ENCODE measurements at regions not wholly inside any gene's neighbourhood (a gene's known extent, or its start where the extent isn't known, plus 50 kb on each side); places are given as distances from the start of the nearest gene placed in this dataset.

- TF ChIP-seq TP53 (CRISPR knock-in tag; IDR thresholded peaks at IDR 0.05) (no peak), ATF6 (CRISPR knock-in tag; IDR thresholded peaks at IDR 0.05) (no peak), PRDM15 (CRISPR knock-in tag; IDR thresholded peaks at IDR 0.05) (no peak), ZBTB21 (CRISPR knock-in tag; IDR thresholded peaks at IDR 0.05; ENCODE audit: borderline replicate concordance) (no peak), JAZF1 (CRISPR knock-in tag; IDR thresholded peaks at IDR 0.05) (no peak), SOX15 (CRISPR knock-in tag; IDR thresholded peaks at IDR 0.05) (no peak), GTF2I (CRISPR knock-in tag; conservative IDR thresholded peaks at IDR 0.05) (no peak)
Observed at GRCh38 chr16:56050916-56051315, 140.4 kb upstream of the GNAO1 start (continued).

GRCh38 chr16:56048425-56049105 is 142.7 kb upstream of the GNAO1 start:
- H3K36me3 Mint-ChIP-seq = no peaks in the 10 kb centered on the region
- no peak for ATAC-seq
- CTCF ChIA-PET = interaction anchor here (0.7 kb wide), 1 partner anchor 190 kb away, joined by 3 read pairs; no protein-coding TSS in a partner anchor

More at GRCh38 chr16:56048425-56049105, 142.7 kb upstream of the GNAO1 start:
- no peak for DNase-seq (ENCODE audit: low spot score)
- TF ChIP-seq RELA (CRISPR knock-in tag; IDR thresholded peaks at IDR 0.05; ENCODE audit: borderline replicate concordance) = no peak
- TF ChIP-seq SOX15 (CRISPR knock-in tag; IDR thresholded peaks at IDR 0.05) = no peak
- TF ChIP-seq E2F5 (CRISPR knock-in tag; IDR thresholded peaks at IDR 0.05) = no peak
- TF ChIP-seq SMAD3 (CRISPR knock-in tag; IDR thresholded peaks at IDR 0.05; ENCODE audit: borderline replicate concordance) = no peak
- no peak for TF ChIP-seq ETV6 (CRISPR knock-in tag; IDR thresholded peaks at IDR 0.05)
- TF ChIP-seq ZNF396 (CRISPR knock-in tag; IDR thresholded peaks at IDR 0.05; ENCODE audit: borderline replicate concordance) = no peak
- TF ChIP-seq STAT6 (CRISPR knock-in tag; conservative IDR thresholded peaks at IDR 0.05; ENCODE audit: low read depth) = no peak
- TF ChIP-seq ZNF671 (CRISPR knock-in tag; IDR thresholded peaks at IDR 0.05) = no peak
- no peak for TF ChIP-seq ZBTB43 (CRISPR knock-in tag; IDR thresholded peaks at IDR 0.05)
- no peak for TF ChIP-seq USF1 (CRISPR knock-in tag; IDR thresholded peaks at IDR 0.05)
- no peak for TF ChIP-seq NFATC4 (CRISPR knock-in tag; IDR thresholded peaks at IDR 0.05)
- TF ChIP-seq HMGA2 (CRISPR knock-in tag; IDR thresholded peaks at IDR 0.05) = no peak
- TF ChIP-seq NFYB (CRISPR knock-in tag; conservative IDR thresholded peaks at IDR 0.05; ENCODE audit: low read depth) = no peak
- no peak for TF ChIP-seq AR (CRISPR knock-in tag; IDR thresholded peaks at IDR 0.05)
- Mint-ChIP-seq H3K4me1 (no peaks in the 10 kb centered on the region), H3K27ac (no peak overlapping the region), H3K4me3 (no peak overlapping the region), H3K27me3 (ENCODE audit: low read depth) (no peaks in the 10 kb centered on the region), H3K9me3 (no peaks in the 10 kb centered on the region)
- POLR2A ChIA-PET = no interaction called here
